Bronchial epithelial cell (primary cell): ENCODE measurements at regions not wholly inside any gene's neighbourhood (a gene's known extent, or its start where the extent isn't known, plus 50 kb on each side); places are given as distances from the start of the nearest gene placed in this dataset.
A peak's percentile ranks its signal among the peaks of the same experiment; 100 is the strongest.

Source experiments
- DNase-seq: peaks from one replicate; pipeline ENCODE4 v3.0.0-alpha.2; 2010; ENCODE audit warnings: low read depth
- FAIRE-seq: peaks from 2 replicates; lab custom pipeline; 2011; peaks lifted over from hg19 to GRCh38; lab: Jason Lieb, UNC
- H3K27me3 ChIP-seq: 2 replicates; pipeline ENCODE4 v1.5.1; 2011; ENCODE audit warnings: low read length; ENCODE audit not compliant: control insufficient read depth, insufficient read depth
- H3K36me3 ChIP-seq: 2 replicates; pipeline ENCODE4 v1.5.1; 2011; ENCODE audit warnings: low read length; ENCODE audit not compliant: control insufficient read depth, insufficient read depth
- H3K4me3 ChIP-seq: 2 replicates; pipeline ENCODE4 v1.5.1; 2011; ENCODE audit warnings: mild to moderate bottlenecking, low read depth, low read length, control low read depth
- TF ChIP-seq, protein P1 (sequence below): IDR thresholded peaks from 2 replicates; pipeline ENCODE4 v1.5.1; 2011; ENCODE audit warnings: mild to moderate bottlenecking, moderate library complexity, low read length, control low read depth, inconsistent platforms; ENCODE audit not compliant: insufficient read depth, severe bottlenecking

DNA sequence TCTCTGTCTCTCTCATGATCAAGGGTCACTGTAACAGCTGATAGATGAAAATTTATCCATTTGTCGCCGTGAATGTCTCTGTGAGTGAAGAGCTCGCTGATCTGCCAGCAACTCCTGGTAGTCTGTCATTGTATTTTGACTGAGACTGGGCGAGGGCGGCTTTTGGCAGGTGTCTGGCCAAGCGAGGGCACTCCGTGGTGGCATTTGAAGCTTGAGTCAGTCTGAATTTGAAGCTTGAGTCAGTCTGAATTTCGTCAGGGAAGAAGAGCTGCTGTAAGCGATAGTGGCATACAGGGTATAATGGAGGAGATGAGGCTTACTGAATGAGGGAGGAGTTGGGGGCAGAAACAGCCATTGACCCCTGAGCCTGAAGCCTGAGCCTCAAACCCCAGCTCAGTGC is 56.8 kb upstream of the FAM181A start:
- Histone ChIP-seq H3K27me3 (no peaks in the 10 kb centered on the region), H3K4me3 (no peak overlapping the region), H3K36me3 (no peaks in the 10 kb centered on the region)
- TF ChIP-seq, protein P1, sequence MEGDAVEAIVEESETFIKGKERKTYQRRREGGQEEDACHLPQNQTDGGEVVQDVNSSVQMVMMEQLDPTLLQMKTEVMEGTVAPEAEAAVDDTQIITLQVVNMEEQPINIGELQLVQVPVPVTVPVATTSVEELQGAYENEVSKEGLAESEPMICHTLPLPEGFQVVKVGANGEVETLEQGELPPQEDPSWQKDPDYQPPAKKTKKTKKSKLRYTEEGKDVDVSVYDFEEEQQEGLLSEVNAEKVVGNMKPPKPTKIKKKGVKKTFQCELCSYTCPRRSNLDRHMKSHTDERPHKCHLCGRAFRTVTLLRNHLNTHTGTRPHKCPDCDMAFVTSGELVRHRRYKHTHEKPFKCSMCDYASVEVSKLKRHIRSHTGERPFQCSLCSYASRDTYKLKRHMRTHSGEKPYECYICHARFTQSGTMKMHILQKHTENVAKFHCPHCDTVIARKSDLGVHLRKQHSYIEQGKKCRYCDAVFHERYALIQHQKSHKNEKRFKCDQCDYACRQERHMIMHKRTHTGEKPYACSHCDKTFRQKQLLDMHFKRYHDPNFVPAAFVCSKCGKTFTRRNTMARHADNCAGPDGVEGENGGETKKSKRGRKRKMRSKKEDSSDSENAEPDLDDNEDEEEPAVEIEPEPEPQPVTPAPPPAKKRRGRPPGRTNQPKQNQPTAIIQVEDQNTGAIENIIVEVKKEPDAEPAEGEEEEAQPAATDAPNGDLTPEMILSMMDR, result no peak
- DNase-seq (no peak), FAIRE-seq (no peak)

DNA sequence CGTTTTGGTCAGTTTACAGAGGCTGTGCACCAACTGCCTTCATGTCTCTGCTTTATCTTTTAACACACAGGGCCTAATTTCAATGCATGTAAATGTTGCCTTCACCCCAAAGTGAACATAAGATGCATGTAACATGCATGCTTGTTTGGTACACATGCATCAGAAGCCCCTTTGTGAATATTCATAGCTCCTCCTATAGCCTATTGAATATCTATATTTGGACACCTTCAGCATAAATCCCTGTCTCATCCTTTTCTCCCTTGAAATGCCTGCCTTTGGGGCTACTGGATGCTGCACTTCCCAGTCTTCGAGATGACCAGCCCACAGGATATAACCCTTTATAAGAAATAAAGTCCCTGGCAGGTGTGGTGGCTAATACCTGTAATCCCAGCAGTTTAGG is 57.7 kb upstream of the FAM181A start:
- Histone ChIP-seq H3K27me3 (no peaks in the 10 kb centered on the region), H3K4me3 (no peak overlapping the region), H3K36me3 (no peaks in the 10 kb centered on the region)
- TF ChIP-seq, protein P1, result no peak
- no peak for DNase-seq
- no peak for FAIRE-seq

DNA sequence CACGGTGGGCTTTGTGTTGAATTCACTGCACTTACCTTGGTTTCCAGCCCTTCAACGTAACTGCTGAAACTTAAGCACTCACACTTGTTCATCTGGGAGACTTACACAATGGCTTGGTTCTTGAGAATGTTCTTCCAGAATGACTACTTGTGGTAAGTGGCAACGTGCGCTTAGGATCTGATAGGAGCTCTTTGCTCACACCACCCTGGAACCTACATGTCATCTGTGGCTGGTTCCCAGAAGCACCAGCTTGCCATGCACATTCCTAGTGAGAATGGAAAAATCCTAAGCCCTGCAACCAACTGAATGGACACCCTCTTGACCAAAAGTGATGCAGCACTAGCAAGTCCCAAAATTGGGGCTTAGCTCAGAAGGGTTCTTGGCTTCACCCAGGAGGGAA is 59.0 kb upstream of the FAM181A start:
- TF ChIP-seq, protein P1, result no peak
- peak; percentile 83 for FAIRE-seq
- no peak for DNase-seq
- Histone ChIP-seq H3K36me3 (no peaks in the 10 kb centered on the region), H3K27me3 (no peaks in the 10 kb centered on the region), H3K4me3 (no peak overlapping the region)

DNA sequence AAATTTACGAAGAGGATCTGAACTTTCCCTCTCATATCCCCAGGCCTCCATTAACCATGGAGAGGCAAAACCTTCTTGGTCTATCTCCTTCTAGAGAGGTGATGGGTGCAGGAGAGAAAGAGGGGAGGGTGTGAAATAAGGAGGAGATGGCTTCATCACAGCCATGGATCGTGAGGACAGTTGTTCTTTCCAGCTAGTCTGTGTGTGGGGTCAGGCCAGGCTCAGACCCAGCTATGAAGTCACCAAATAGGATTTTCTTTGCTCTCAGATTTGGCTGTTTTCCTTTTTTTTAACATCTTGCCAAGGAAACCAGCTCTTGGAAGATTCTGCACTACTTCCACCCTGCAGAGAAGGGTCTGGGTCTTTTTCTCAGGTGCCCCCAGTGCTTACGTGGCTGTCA is 64.9 kb upstream of the FAM181A start:
- TF ChIP-seq, protein P1, result no peak
- no peaks in the 10 kb centered on the region for H3K27me3 ChIP-seq
- no peak for DNase-seq
- FAIRE-seq, result no peak
- no peak overlapping the region for H3K4me3 ChIP-seq
- no peaks in the 10 kb centered on the region for H3K36me3 ChIP-seq

DNA sequence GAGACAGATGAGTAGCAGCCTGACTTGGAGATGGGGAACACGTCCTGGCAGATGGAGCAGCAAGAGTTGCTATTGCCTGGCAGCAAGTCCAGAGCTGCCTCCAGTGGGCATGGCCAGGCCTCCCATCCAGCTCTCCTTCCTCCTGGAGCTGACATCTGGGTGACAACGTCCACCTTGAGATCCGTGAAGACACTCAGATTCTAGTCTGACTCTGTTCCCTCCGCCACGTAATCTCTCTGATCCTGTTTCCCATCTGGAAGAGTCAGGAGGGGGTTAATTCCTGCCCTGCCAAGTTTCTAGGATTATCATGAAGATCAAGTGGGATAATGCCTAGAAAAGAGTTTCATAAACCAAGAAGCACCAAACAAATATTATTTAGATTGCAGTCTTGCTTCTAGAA is 65.3 kb upstream of the FAM181A start:
- Histone ChIP-seq H3K27me3 (no peaks in the 10 kb centered on the region), H3K4me3 (no peak overlapping the region), H3K36me3 (no peaks in the 10 kb centered on the region)
- DNase-seq, result no peak
- no peak for FAIRE-seq
- TF ChIP-seq, protein P1, result no peak

DNA sequence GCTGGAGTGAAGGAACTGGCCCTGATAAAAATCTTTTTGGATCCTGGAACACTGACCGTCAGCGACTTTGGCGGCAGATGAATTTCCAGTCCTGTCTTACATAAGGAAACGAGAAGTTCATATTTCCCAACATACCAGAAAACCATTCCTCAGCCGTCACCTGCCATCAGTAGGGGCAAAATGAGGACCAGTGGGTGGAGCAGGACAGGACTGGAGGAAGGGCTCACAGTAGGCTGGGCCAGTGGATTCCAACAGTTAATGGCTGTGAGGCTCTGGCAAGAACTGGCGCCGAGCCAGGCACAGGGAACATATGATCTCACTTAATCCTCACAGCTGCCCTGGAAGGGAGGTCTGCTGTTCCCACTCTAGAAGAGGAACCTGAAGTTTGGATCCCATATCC is 67.2 kb upstream of the FAM181A start:
- Histone ChIP-seq H3K36me3 (no peaks in the 10 kb centered on the region), H3K4me3 (no peak overlapping the region), H3K27me3 (no peaks in the 10 kb centered on the region)
- TF ChIP-seq, protein P1, result no peak
- FAIRE-seq (no peak), DNase-seq (no peak)
